Psoas muscle (tissue), 7 donors: ENCODE measurements at regions not wholly inside any gene's neighbourhood (a gene's known extent, or its start where the extent isn't known, plus 50 kb on each side); places are given as distances from the start of the nearest gene placed in this dataset.

Experiments used
- ATAC-seq, 4 donors: fragments of 200-7000 bp; cut with Tn5 transposase; one replicate each; pipeline ENCODE4 v1.9.1; 2020; ENCODE audit warnings: moderate library complexity in 3 of 4, mild to moderate bottlenecking in 2 of 4
- DNase-seq, 2 donors: peaks; one replicate each; pipeline ENCODE4 v3.0.0-alpha.2; 2020
- H3K27ac ChIP-seq: fragments of 200-600 bp; one replicate; pipeline ENCODE4 v1.8.0; 2022
- H3K27me3 ChIP-seq, 3 donors: fragments of 200-600 bp in 1 of 3; one replicate each; pipeline versions ENCODE4 v1.6.1 to v1.8.0; 2013 to 2022; ENCODE audit warnings: low read length in 2 of 3, mild to moderate bottlenecking in 2 of 3, moderate library complexity in 1 of 3; ENCODE audit not compliant: insufficient read depth in 3 of 3
- H3K36me3 ChIP-seq, 2 donors: fragments of 200-600 bp in 1 of 2; one replicate each; pipeline versions ENCODE4 v1.6.1 to v1.8.0; 2013 to 2022; ENCODE audit warnings: low read depth in 1 of 2, mild to moderate bottlenecking in 1 of 2, moderate library complexity in 1 of 2; ENCODE audit not compliant: insufficient read depth in 1 of 2
- H3K4me1 ChIP-seq: fragments of 200-600 bp; one replicate; pipeline ENCODE4 v1.8.0; 2022
- H3K4me3 ChIP-seq: fragments of 200-600 bp; one replicate; pipeline ENCODE4 v1.8.0; 2022; ENCODE audit warnings: mild to moderate bottlenecking
- H3K9me3 ChIP-seq: fragments of 200-600 bp; one replicate; pipeline ENCODE4 v1.8.0; 2022
- WGBS, 3 donors: extraction: QIAGEN DNeasy Blood & Tissue Kit; methylation state at CpG; one replicate each; pipeline versions ENCODE4 v1.1.6 to v1.1.7; 2013; 5-methylcytosine and 5-hydroxymethylcytosine counted together
- intact Hi-C, 2 donors: fragments of 100-400 bp; cut with DNase I; formaldehyde crosslinking; loops; one replicate each; pipeline versions ENCODE4 v1.11.0 to v1.14.2; 2022
- TF ChIP-seq, protein P1 (sequence below): fragments of 200-600 bp; IDR thresholded peaks from one replicate; pipeline ENCODE4 v1.8.0; 2022; ENCODE audit warnings: antibody characterized with exemption
- donor health status: healthy with polysubstance abuse.
- donor health status: DM: no; HTN: no; CAD: no; lungs with moderate emphysema.
- donor health status: Bipolar disorder and iron deficiency.
- donor health status: healthy.
- donor health status: DM: yes; HTN: yes; CAD: no.
- donor health status: DM: no; HTN: no; CAD: no.
- donor health status: DM: yes; HTN: yes; CAD: no.

GRCh38 chr2:118764855-118765254 lies 82.6 kb downstream of the EN1 start:
- intact Hi-C loops: loop anchor here in 1 of 2 donors (5.0 kb wide), 1 partner anchor 548 kb away; no protein-coding TSS in a partner anchor
- ATAC-seq: no peak
- 80 to 85% (median 82%) methylated on average over 4 of the region's 4 CpGs for WGBS, 3 donors
- Histone ChIP-seq H3K9me3 (no peaks in the 10 kb centered on the region), H3K27me3 (peaks cover 0 to 4% (median under 1%) of the 10 kb centered on the region in 3 donors), H3K4me1 (no peaks in the 10 kb centered on the region), H3K36me3 (no peaks in the 10 kb centered on the region), H3K27ac (no peak overlapping the region), H3K4me3 (no peak overlapping the region)
- TF ChIP-seq, protein P1, sequence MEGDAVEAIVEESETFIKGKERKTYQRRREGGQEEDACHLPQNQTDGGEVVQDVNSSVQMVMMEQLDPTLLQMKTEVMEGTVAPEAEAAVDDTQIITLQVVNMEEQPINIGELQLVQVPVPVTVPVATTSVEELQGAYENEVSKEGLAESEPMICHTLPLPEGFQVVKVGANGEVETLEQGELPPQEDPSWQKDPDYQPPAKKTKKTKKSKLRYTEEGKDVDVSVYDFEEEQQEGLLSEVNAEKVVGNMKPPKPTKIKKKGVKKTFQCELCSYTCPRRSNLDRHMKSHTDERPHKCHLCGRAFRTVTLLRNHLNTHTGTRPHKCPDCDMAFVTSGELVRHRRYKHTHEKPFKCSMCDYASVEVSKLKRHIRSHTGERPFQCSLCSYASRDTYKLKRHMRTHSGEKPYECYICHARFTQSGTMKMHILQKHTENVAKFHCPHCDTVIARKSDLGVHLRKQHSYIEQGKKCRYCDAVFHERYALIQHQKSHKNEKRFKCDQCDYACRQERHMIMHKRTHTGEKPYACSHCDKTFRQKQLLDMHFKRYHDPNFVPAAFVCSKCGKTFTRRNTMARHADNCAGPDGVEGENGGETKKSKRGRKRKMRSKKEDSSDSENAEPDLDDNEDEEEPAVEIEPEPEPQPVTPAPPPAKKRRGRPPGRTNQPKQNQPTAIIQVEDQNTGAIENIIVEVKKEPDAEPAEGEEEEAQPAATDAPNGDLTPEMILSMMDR: no peak
- no peak for DNase-seq

- no peaks in the 10 kb centered on the region for H3K27me3 ChIP-seq
- no peak overlapping the region for H3K4me3 ChIP-seq
- no peaks in the 10 kb centered on the region for H3K4me1 ChIP-seq
- H3K27ac ChIP-seq: no peak overlapping the region
- 9 to 17% (median 16%) methylated on average over 12 of the region's 12 CpGs for WGBS, 3 donors
- intact Hi-C loops: loop anchor here (1.0 to 5.0 kb wide), 3 partner anchors 92 to 546 kb away; no protein-coding TSS in a partner anchor
- H3K9me3 ChIP-seq: no peaks in the 10 kb centered on the region
- ATAC-seq (peak; percentile 81 to 98 (median 92)), DNase-seq (no peak)
- H3K36me3 ChIP-seq: no peaks in the 10 kb centered on the region
- TF ChIP-seq, protein P1: peak; percentile 50
These were observed 83.7 kb downstream of the EN1 start for GRCh38 chr2:118763797-118764196.

- Histone ChIP-seq H3K36me3 (no peaks in the 10 kb centered on the region), H3K9me3 (no peaks in the 10 kb centered on the region), H3K27ac (no peak overlapping the region), H3K4me1 (no peaks in the 10 kb centered on the region), H3K27me3 (no peaks in the 10 kb centered on the region), H3K4me3 (no peak overlapping the region)
- no peak for ATAC-seq
- no peak for DNase-seq
- 70 to 79% (median 78%) methylated on average over 3 of the region's 3 CpGs for WGBS, 3 donors
- TF ChIP-seq, protein P1: no peak
- intact Hi-C loops: loop anchor here in 1 of 2 donors (2.0 to 5.0 kb wide), 2 partner anchors 95 to 545 kb away; no protein-coding TSS in a partner anchor
These were observed 85.2 kb downstream of the EN1 start for GRCh38 chr2:118762290-118762689.

DNA sequence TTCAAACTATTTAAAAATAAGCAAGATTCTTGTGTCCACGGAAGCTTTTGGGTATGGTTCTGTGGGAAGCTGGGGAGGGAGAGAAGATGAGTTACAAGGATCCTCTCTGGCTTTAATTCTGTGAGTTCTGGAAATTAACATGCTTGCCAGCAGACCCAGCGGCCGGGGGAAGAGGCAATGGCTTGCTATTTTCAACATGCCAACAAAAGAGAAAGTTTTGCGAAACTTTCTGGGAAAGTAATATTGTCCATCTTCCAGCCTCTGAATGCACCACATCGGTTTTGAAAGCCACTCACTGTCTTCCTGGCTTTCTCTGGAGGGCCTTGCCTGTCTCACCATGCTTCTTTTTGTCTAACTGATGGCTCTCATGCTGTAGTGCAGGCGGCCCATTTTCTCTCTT lies 85.7 kb downstream of the EN1 start:
- no peak for DNase-seq
- intact Hi-C loops: loop anchor here in 1 of 2 donors (2.0 to 5.0 kb wide), 2 partner anchors 95 to 544 kb away; no protein-coding TSS in a partner anchor
- WGBS, 3 donors: 37 to 57% (median 38%) methylated on average over 6 of the region's 6 CpGs

More for the DNA sequence above, 85.7 kb downstream of the EN1 start:
- no peaks in the 10 kb centered on the region for H3K9me3 ChIP-seq
- no peak overlapping the region for H3K4me3 ChIP-seq
- TF ChIP-seq, protein P1: no peak
- no peaks in the 10 kb centered on the region for H3K27me3 ChIP-seq
- no peak overlapping the region for H3K27ac ChIP-seq
- no peak for ATAC-seq
- H3K36me3 ChIP-seq: no peaks in the 10 kb centered on the region
- no peaks in the 10 kb centered on the region for H3K4me1 ChIP-seq
